Activated CD8-positive, alpha-beta memory T cell treated with anti-CD3 and anti-CD28 coated beads for 24 hours (primary cell): ENCODE measurements at regions not wholly inside any gene's neighbourhood (a gene's known extent, or its start where the extent isn't known, plus 50 kb on each side); places are given as distances from the start of the nearest gene placed in this dataset.

Experiments
- DNase-seq: peaks from one replicate; pipeline ENCODE4 v3.0.0-alpha.2; 2020

GRCh38 chr2:239723486-239724193, 301.5 kb downstream of the NDUFA10 start:
- DNase-seq: peak; percentile 40

- peak; percentile 35 for DNase-seq
Observed at GRCh38 chr2:239722760-239723470, 302.2 kb downstream of the NDUFA10 start.

- DNase-seq: peak; percentile 37
Observed at GRCh38 chr2:239721991-239722759, 303.0 kb downstream of the NDUFA10 start.

- peak; percentile 40 for DNase-seq
Observed at GRCh38 chr2:239721531-239721930, 303.6 kb downstream of the NDUFA10 start.

GRCh38 chr2:239720361-239721360, 304.5 kb downstream of the NDUFA10 start:
- peak; percentile 50 for DNase-seq

- peak; percentile 37 for DNase-seq
Observed at GRCh38 chr2:239719791-239720360, 305.3 kb downstream of the NDUFA10 start.

- peak; percentile 58 for DNase-seq
Observed at GRCh38 chr2:239718991-239719390, 306.2 kb downstream of the NDUFA10 start.

- DNase-seq: no peak
Observed at GRCh38 chr2:239717706-239718105, 307.4 kb downstream of the NDUFA10 start.

GRCh38 chr2:239717319-239717675, 307.8 kb downstream of the NDUFA10 start:
- DNase-seq: no peak

GRCh38 chr2:239716536-239717318, 308.4 kb downstream of the NDUFA10 start:
- no peak for DNase-seq

- DNase-seq: no peak
Observed at GRCh38 chr2:239716009-239716408, 309.1 kb downstream of the NDUFA10 start.

GRCh38 chr2:239715606-239716005, 309.5 kb downstream of the NDUFA10 start:
- no peak for DNase-seq

- no peak for DNase-seq
Observed at GRCh38 chr2:239715202-239715601, 309.9 kb downstream of the NDUFA10 start.

GRCh38 chr2:239714116-239714515, 311.0 kb downstream of the NDUFA10 start:
- DNase-seq: no peak

GRCh38 chr2:239712755-239713154, 311.9 kb upstream of the HDAC4 start:
- DNase-seq: no peak

- DNase-seq: no peak
Observed at GRCh38 chr2:239711911-239712570, 311.2 kb upstream of the HDAC4 start.

GRCh38 chr2:239710953-239711861, 310.4 kb upstream of the HDAC4 start:
- no peak for DNase-seq

- peak; percentile 35 for DNase-seq
Observed at GRCh38 chr2:239706367-239706766, 305.5 kb upstream of the HDAC4 start.

- peak; percentile 9 for DNase-seq
Observed at GRCh38 chr2:239704737-239705136, 303.9 kb upstream of the HDAC4 start.

- DNase-seq: no peak
Observed at GRCh38 chr2:239703834-239704233, 303.0 kb upstream of the HDAC4 start.
